ENCODE measurements at regions not wholly inside any gene's neighbourhood (a gene's known extent, or its start where the extent isn't known, plus 50 kb on each side); places are given as distances from the start of the nearest gene placed in this dataset.

GRCh38 chr5:118561235-118561634 lies 427.1 kb downstream of the DTWD2 start:
- no peak overlapping the region for H3K4me3 ChIP-seq (ENCODE audit: control insufficient read depth in 2 of 3, extremely low read depth in 1 of 3, insufficient read depth in 2 of 3, low read depth in 1 of 3, low read length in 3 of 3)
- H2AFZ ChIP-seq (ENCODE audit: control insufficient read depth, low read length), result no peak overlapping the region
- H4K20me1 ChIP-seq (ENCODE audit: control insufficient read depth, extremely low read depth, insufficient read depth, low read length), result no peaks in the 10 kb centered on the region
- no peaks in the 10 kb centered on the region for H3K27me3 ChIP-seq (ENCODE audit: control insufficient read depth, extremely low read depth, insufficient read depth, low read length)
- H3K9ac ChIP-seq (ENCODE audit: control insufficient read depth, extremely low read depth, insufficient read depth, low read length), result no peak overlapping the region
- no peaks in the 10 kb centered on the region for H3K79me2 ChIP-seq (ENCODE audit: control insufficient read depth, insufficient read depth, low read length)
- no peaks in the 10 kb centered on the region for H3K36me3 ChIP-seq (ENCODE audit: control insufficient read depth in 2 of 2, extremely low read depth in 1 of 2, insufficient read depth in 2 of 2, low read length in 2 of 2)
- no peaks in the 10 kb centered on the region for H3K9me3 ChIP-seq (ENCODE audit: control insufficient read depth, low read depth, low read length)
- H3K4me2 ChIP-seq (ENCODE audit: control insufficient read depth, extremely low read depth, insufficient read depth, low read depth, low read length), result no peak overlapping the region
- H3K9me1 ChIP-seq (ENCODE audit: control insufficient read depth, extremely low read depth, insufficient read depth, low read length), result no peaks in the 10 kb centered on the region
- no peak for FAIRE-seq
- H3K27ac ChIP-seq (ENCODE audit: control insufficient read depth, insufficient read depth, low read length), result no peak overlapping the region
- no peak for TF ChIP-seq CTCF (optimal IDR thresholded peaks at IDR 0.05 in 1 of 3, IDR thresholded peaks at IDR 0.05 in 1 of 3, conservative IDR thresholded peaks at IDR 0.05 in 1 of 3; ENCODE audit: extremely low read depth in 1 of 3, insufficient read depth in 2 of 3, low read length in 3 of 3)
- TF ChIP-seq EZH2 (IDR thresholded peaks at IDR 0.05; ENCODE audit: low read length), result no peak
- DNase-seq (ENCODE audit: low read depth, low spot score), result no peak
- no peaks in the 10 kb centered on the region for H3K4me1 ChIP-seq (ENCODE audit: control insufficient read depth, extremely low read depth, insufficient read depth, low read length)
- dilution Hi-C loops (cut with MboI; ENCODE audit: extremely low pct_ligation_motif_present, low sequenced_read_pairs), result no loop called here

- TF ChIP-seq EZH2 (IDR thresholded peaks at IDR 0.05; ENCODE audit: low read length) (no peak), CTCF (optimal IDR thresholded peaks at IDR 0.05 in 1 of 3, IDR thresholded peaks at IDR 0.05 in 1 of 3, conservative IDR thresholded peaks at IDR 0.05 in 1 of 3; ENCODE audit: extremely low read depth in 1 of 3, insufficient read depth in 2 of 3, low read length in 3 of 3) (no peak)
- no peak for DNase-seq (ENCODE audit: low read depth, low spot score)
- H3K9me1 ChIP-seq (ENCODE audit: control insufficient read depth, extremely low read depth, insufficient read depth, low read length), result no peaks in the 10 kb centered on the region
- no peaks in the 10 kb centered on the region for H3K79me2 ChIP-seq (ENCODE audit: control insufficient read depth, insufficient read depth, low read length)
- dilution Hi-C loops (cut with MboI; ENCODE audit: extremely low pct_ligation_motif_present, low sequenced_read_pairs), result no loop called here
- no peak overlapping the region for H3K27ac ChIP-seq (ENCODE audit: control insufficient read depth, insufficient read depth, low read length)
- no peaks in the 10 kb centered on the region for H3K36me3 ChIP-seq (ENCODE audit: control insufficient read depth in 2 of 2, extremely low read depth in 1 of 2, insufficient read depth in 2 of 2, low read length in 2 of 2)
- H3K9me3 ChIP-seq (ENCODE audit: control insufficient read depth, low read depth, low read length), result no peaks in the 10 kb centered on the region
- no peaks in the 10 kb centered on the region for H4K20me1 ChIP-seq (ENCODE audit: control insufficient read depth, extremely low read depth, insufficient read depth, low read length)
- H3K27me3 ChIP-seq (ENCODE audit: control insufficient read depth, extremely low read depth, insufficient read depth, low read length), result no peaks in the 10 kb centered on the region
- no peak overlapping the region for H2AFZ ChIP-seq (ENCODE audit: control insufficient read depth, low read length)
- H3K9ac ChIP-seq (ENCODE audit: control insufficient read depth, extremely low read depth, insufficient read depth, low read length), result no peak overlapping the region
- no peak overlapping the region for H3K4me3 ChIP-seq (ENCODE audit: control insufficient read depth in 2 of 3, extremely low read depth in 1 of 3, insufficient read depth in 2 of 3, low read depth in 1 of 3, low read length in 3 of 3)
- no peak overlapping the region for H3K4me2 ChIP-seq (ENCODE audit: control insufficient read depth, extremely low read depth, insufficient read depth, low read depth, low read length)
- peaks cover 4% of the 10 kb centered on the region for H3K4me1 ChIP-seq (ENCODE audit: control insufficient read depth, extremely low read depth, insufficient read depth, low read length)
- no peak for FAIRE-seq
Observed at GRCh38 chr5:118558871-118559270, 429.5 kb downstream of the DTWD2 start.

Data from keratinocyte (primary cell).